ENCODE measurements at regions not wholly inside any gene's neighbourhood (a gene's known extent, or its start where the extent isn't known, plus 50 kb on each side); places are given as distances from the start of the nearest gene placed in this dataset.

GRCh38 chr16:60463986-60464385, 1572.3 kb downstream of the CDH8 start:
- DNase-seq (ENCODE audit: low spot score) = no peak
- Histone ChIP-seq H3K4me1 (replicated peaks) (no peaks in the 10 kb centered on the region), H3K27me3 (replicated peaks; ENCODE audit: insufficient read depth) (no peaks in the 10 kb centered on the region), H3K9me3 (no peaks in the 10 kb centered on the region), H3K27ac (no peak overlapping the region), H3K4me3 (no peak overlapping the region), H3K36me3 (no peaks in the 10 kb centered on the region)
- 82% methylated on average over 1 of the region's 1 CpG for WGBS
- intact Hi-C loops (cut with DNase I) = no loop called here
- TF ChIP-seq POLR2A (IDR thresholded peaks at IDR 0.05) (no peak), CTCF (IDR thresholded peaks at IDR 0.05) (no peak), POLR2AphosphoS5 (IDR thresholded peaks at IDR 0.05) (no peak)

- H3K4me1 ChIP-seq (replicated peaks) = no peaks in the 10 kb centered on the region
- 86% methylated on average over 2 of the region's 2 CpGs for WGBS
- no peak for TF ChIP-seq POLR2AphosphoS5 (IDR thresholded peaks at IDR 0.05)
- no peak for TF ChIP-seq POLR2A (IDR thresholded peaks at IDR 0.05)
- TF ChIP-seq CTCF (IDR thresholded peaks at IDR 0.05) = no peak
- DNase-seq (ENCODE audit: low spot score) = no peak
- intact Hi-C loops (cut with DNase I) = no loop called here
- no peaks in the 10 kb centered on the region for H3K36me3 ChIP-seq
- H3K27me3 ChIP-seq (replicated peaks; ENCODE audit: insufficient read depth) = no peaks in the 10 kb centered on the region
- no peak overlapping the region for H3K4me3 ChIP-seq
- no peaks in the 10 kb centered on the region for H3K9me3 ChIP-seq
- H3K27ac ChIP-seq = no peak overlapping the region
These were observed 1576.8 kb downstream of the CDH8 start for GRCh38 chr16:60459463-60459862.

- no peak overlapping the region for H3K4me3 ChIP-seq
- no peaks in the 10 kb centered on the region for H3K4me1 ChIP-seq (replicated peaks)
- H3K9me3 ChIP-seq = no peaks in the 10 kb centered on the region
- H3K27ac ChIP-seq = no peak overlapping the region
- no peaks in the 10 kb centered on the region for H3K27me3 ChIP-seq (replicated peaks; ENCODE audit: insufficient read depth)
- WGBS = 58% methylated on average over 1 of the region's 1 CpG
- intact Hi-C loops (cut with DNase I) = no loop called here
- TF ChIP-seq POLR2AphosphoS5 (IDR thresholded peaks at IDR 0.05) = no peak
- TF ChIP-seq POLR2A (IDR thresholded peaks at IDR 0.05) = no peak
- TF ChIP-seq CTCF (IDR thresholded peaks at IDR 0.05) = no peak
- DNase-seq (ENCODE audit: low spot score) = no peak
- no peaks in the 10 kb centered on the region for H3K36me3 ChIP-seq
These were observed 1578.0 kb downstream of the CDH8 start for GRCh38 chr16:60458255-60458654.

- H3K9me3 ChIP-seq = no peaks in the 10 kb centered on the region
- no peaks in the 10 kb centered on the region for H3K4me1 ChIP-seq (replicated peaks)
- TF ChIP-seq CTCF (IDR thresholded peaks at IDR 0.05) (no peak), POLR2AphosphoS5 (IDR thresholded peaks at IDR 0.05) (no peak), POLR2A (IDR thresholded peaks at IDR 0.05) (no peak)
- no peaks in the 10 kb centered on the region for H3K27me3 ChIP-seq (replicated peaks; ENCODE audit: insufficient read depth)
- H3K27ac ChIP-seq = no peak overlapping the region
- no peak for DNase-seq (ENCODE audit: low spot score)
- no peak overlapping the region for H3K4me3 ChIP-seq
- intact Hi-C loops (cut with DNase I) = no loop called here
- no peaks in the 10 kb centered on the region for H3K36me3 ChIP-seq
These were observed 1583.6 kb downstream of the CDH8 start for GRCh38 chr16:60452646-60453045.

- H3K4me3 ChIP-seq = no peak overlapping the region
- H3K27me3 ChIP-seq (replicated peaks; ENCODE audit: insufficient read depth) = no peaks in the 10 kb centered on the region
- TF ChIP-seq CTCF (IDR thresholded peaks at IDR 0.05) = no peak
- no peak for TF ChIP-seq POLR2AphosphoS5 (IDR thresholded peaks at IDR 0.05)
- TF ChIP-seq POLR2A (IDR thresholded peaks at IDR 0.05) = no peak
- no peak for DNase-seq (ENCODE audit: low spot score)
- WGBS = 80% methylated on average over 6 of the region's 6 CpGs
- intact Hi-C loops (cut with DNase I) = no loop called here
- no peaks in the 10 kb centered on the region for H3K4me1 ChIP-seq (replicated peaks)
- no peak overlapping the region for H3K27ac ChIP-seq
- no peaks in the 10 kb centered on the region for H3K9me3 ChIP-seq
- H3K36me3 ChIP-seq = no peaks in the 10 kb centered on the region
These were observed 1597.3 kb downstream of the CDH8 start for GRCh38 chr16:60438894-60439293.

Measured in prostate gland (tissue), 2 donors.